Endothelial cell of umbilical vein (primary cell): ENCODE measurements at regions not wholly inside any gene's neighbourhood (a gene's known extent, or its start where the extent isn't known, plus 50 kb on each side); places are given as distances from the start of the nearest gene placed in this dataset.

Source experiments
- MAX ChIP-seq: IDR thresholded peaks from 2 replicates; pipeline ENCODE4 v1.6.1; 2011; ENCODE audit not compliant: insufficient read depth, insufficient read length
- POLR2AphosphoS5 ChIP-seq: IDR thresholded peaks from 2 replicates; pipeline ENCODE4 v1.6.1; 2012; ENCODE audit warnings: low read depth, mild to moderate bottlenecking, control low read depth, low read length, moderate library complexity; ENCODE audit not compliant: insufficient read depth
- TF ChIP-seq, protein P1 (sequence below), 2 donors: IDR thresholded peaks; 1 replicate in 1 of 2; 2 replicates in 1 of 2; pipeline ENCODE4 v1.5.1; 2011; ENCODE audit warnings: low read length in 2 of 2, mild to moderate bottlenecking in 2 of 2, moderate library complexity in 2 of 2, control low read depth in 1 of 2, inconsistent platforms in 1 of 2, low read depth in 1 of 2; ENCODE audit not compliant: insufficient read depth in 1 of 2; ENCODE audit errors: extremely low read depth in 1 of 2

DNA sequence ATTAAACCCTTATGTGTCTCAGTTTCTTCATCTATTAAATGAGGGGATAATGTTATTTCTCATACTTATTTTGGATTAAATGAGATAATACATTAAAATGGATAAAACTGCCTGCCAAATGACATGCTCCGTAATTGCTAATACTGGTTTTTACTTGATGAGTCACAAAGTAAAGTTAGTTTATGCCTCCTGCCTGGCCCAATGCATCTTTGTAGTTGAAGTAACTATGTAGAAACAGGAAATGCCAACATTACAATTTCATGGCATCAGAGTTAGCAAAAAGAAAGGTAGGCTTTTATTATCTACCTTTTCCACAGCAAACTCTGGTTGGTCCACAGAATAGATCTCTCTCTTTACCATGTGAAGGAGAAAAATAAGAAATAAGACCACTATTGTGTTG lies 214.5 kb downstream of the TBX15 start:
- TF ChIP-seq, protein P1, sequence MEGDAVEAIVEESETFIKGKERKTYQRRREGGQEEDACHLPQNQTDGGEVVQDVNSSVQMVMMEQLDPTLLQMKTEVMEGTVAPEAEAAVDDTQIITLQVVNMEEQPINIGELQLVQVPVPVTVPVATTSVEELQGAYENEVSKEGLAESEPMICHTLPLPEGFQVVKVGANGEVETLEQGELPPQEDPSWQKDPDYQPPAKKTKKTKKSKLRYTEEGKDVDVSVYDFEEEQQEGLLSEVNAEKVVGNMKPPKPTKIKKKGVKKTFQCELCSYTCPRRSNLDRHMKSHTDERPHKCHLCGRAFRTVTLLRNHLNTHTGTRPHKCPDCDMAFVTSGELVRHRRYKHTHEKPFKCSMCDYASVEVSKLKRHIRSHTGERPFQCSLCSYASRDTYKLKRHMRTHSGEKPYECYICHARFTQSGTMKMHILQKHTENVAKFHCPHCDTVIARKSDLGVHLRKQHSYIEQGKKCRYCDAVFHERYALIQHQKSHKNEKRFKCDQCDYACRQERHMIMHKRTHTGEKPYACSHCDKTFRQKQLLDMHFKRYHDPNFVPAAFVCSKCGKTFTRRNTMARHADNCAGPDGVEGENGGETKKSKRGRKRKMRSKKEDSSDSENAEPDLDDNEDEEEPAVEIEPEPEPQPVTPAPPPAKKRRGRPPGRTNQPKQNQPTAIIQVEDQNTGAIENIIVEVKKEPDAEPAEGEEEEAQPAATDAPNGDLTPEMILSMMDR (IDR thresholded peaks at IDR 0.05; ENCODE audit: extremely low read depth in 1 of 2, insufficient read depth in 1 of 2, low read depth in 1 of 2, low read length in 2 of 2), result no peak
- no peak for TF ChIP-seq POLR2AphosphoS5
- no peak for TF ChIP-seq MAX
